HG03354 (cell line): ENCODE measurements at regions not wholly inside any gene's neighbourhood (a gene's known extent, or its start where the extent isn't known, plus 50 kb on each side); places are given as distances from the start of the nearest gene placed in this dataset.

Experiments
- ATAC-seq: cut with Tn5 transposase; IDR thresholded peaks from one replicate; pipeline ENCODE4 v1.9.1; 2021; ENCODE audit warnings: mild to moderate bottlenecking; ENCODE audit not compliant: unreplicated experiment, poor library complexity, severe bottlenecking

DNA sequence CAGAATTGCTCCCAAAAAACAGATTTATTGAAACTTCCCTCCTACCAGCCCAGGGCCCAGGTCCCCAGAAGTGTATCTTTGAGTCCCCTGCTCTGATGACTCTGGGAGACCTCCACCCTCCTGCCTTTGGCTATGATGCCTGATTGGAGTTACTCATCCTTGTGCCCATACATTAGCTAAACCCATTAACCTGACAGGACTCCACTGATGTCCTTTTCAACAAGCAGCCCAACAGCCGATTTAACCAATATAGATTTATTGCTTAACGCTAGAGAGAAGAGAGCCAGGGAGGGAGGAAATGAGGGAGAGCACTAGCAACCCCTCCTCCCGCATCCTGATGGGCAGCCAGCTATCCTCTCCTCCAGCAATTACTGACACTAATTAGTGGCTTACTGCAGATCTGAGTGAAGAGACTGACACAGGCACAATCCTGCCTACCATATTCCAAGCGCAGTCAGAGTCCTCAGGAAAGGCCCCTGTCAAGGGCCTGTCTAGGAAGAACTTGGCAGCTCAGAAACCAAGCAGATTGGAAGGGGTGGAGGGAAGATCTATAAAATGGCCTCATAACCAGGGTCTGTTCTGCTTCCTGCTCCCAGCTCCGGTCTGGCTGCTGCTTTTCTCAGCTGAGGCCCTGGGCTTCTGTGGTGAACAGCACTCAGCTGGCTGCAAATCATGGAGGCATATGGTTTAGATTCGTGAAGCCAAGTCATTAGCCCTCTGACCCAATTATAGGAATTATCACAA, 484.5 kb upstream of the DAB1 start:
- no peak for ATAC-seq

DNA sequence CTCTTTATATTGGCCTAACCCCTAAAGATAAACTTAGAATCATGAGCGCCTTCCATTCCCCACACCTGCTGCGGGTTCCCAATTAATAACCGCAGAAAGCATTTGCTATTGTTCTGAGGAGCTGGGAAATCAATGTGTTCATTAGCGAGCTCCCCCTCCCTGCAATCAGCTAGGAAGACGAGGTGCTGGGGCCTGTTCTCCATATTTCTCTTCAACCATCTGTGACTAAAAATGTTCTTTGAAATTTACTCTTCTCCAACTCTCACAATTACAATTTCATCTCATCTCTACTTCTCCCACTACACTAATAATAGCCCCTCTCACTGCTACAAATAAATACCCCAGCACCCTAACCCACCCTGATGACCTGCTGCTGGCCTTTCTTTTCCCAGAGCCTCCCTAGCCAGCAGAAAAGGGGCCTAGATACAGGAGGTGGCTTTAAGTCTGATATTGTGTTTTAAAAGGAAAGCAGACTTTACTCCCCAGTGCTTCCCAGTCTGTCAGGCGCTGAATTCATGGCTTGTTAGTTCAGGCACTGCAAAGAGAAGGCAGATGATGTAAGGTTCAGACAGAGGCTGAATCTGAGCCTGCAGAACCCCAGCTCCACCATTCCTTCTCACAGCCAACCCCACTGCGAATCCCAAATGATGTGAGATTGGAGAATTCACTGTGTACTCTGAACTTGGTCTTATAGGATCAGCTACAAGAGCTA, 477.5 kb upstream of the DAB1 start:
- no peak for ATAC-seq

DNA sequence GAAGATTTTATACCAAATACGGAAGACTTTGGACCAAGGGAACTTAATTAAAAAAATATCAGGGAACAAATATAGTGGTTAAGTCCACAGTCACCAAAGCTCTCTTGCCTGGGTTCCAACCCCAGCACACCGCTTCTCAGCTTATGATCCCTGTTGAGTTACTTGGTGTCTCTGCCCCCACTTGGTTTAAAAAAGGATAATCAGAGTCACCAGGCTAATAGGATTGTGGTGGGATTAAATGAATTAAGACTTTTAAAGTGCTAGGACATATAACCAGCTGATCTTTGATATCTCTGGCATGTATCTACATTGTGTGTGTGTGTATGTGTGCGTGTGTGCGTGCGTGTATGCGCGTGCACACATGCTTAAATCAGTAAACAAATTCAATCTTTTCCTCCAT, 474.7 kb upstream of the DAB1 start:
- ATAC-seq, result no peak

DNA sequence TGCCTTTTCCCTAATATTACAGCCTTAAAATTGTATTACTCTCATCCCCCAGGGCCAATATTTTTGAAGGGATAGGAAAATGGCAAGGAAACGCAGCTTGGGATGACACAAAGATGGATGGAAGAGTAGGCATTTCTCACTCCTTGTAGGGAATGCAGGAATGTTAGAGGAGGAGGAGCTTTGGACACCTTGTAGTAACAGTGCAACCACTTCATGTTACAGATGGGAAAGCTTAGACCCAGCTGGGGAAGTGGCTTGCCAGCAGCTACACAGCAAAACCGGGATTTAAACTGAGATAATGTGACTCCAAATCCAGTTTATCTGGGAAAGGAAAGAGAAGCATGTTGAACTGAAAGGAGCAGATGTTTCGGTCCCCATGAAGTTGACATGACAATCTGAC, 473.7 kb upstream of the DAB1 start:
- ATAC-seq, result no peak

DNA sequence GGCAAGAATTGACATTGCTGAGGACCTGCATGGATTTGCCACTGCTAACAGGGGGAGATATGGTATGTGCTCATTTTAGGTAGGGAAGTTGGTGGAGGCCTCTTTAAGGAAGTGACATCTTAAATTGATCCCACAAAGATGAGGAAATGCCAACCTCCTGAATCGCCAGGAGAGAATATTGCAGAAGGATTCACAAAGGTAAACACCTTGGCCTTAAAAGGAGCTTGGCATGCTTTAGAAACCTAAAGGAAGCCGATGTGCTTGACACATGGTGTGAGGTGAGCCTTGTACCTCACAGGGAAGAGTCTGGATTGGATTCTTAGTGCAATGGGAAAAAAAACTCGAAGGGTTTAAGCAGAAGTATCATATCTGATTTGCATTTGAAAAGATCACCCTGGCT, 470.5 kb upstream of the DAB1 start:
- no peak for ATAC-seq

DNA sequence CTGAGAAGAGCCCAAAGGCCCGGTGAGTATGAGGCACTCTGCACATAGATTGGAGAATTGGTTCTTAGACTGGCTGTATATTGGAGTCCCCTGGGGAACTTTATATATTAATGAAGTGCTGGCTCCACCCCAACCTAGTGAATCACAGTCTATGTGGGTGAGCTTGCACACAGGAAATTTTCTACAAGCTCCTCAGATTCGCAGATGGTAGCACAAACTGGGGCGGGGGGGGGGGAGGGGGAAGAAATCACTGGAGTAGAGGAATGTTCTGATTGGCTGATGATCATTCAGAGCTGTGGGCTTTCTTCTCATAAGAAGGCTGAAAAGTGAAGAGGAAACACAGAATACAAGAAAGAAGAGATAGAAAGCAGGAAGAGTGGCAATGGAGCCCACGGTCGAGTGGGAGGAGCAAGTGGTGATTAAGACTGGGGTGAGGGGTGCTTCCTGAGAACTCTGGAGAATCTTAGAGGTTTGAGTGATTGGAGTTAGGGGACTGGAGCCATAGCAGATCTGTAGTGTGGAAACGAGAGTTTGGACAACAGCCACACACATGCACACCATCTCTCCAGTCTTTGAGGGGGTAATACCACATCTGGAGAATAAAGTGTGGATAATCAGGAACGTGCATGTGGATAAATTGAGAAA, 465.9 kb upstream of the DAB1 start:
- ATAC-seq, result no peak

DNA sequence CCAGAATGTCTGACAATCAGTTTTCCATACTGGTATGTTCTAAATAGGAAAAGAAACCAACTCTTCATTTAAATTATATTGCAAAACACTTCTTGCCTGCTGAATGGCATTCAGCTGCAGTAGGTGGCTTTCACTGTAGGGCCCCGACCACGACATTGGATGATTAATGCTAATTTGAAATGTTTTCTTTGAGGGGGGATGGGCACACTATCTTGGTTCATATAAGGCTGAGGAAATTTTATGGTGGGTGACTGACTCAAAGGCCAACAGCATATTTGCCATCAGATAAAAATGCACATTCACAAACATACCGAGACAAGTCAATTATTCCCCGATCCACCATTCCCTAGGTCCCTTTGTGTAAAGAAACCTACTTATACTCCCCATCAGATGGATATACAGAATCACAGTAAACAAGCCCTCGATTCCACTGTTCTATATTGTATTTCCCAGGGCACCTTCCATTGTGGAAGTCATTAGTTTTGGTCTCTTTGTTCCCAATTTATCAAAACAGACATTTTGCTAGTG, 464.2 kb upstream of the DAB1 start:
- ATAC-seq, result no peak

DNA sequence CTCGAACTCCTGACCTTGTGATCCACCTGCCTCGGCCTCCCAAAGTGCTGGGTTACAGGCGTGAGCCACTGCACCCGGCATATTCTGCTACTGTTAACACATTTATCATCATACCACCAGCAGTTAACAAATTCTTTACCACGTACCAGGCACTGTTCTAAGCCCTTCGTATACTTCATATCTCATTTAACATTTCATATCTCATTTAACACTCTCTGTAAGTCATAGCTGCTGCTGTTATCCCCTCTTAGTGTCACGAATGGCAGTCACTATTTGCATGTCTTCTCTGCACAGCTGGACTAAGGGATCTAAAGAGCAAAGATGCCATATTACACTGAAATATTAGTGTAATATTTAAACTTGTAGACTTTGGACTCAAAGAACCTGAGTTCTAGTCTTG, 462.5 kb upstream of the DAB1 start:
- ATAC-seq, result no peak

DNA sequence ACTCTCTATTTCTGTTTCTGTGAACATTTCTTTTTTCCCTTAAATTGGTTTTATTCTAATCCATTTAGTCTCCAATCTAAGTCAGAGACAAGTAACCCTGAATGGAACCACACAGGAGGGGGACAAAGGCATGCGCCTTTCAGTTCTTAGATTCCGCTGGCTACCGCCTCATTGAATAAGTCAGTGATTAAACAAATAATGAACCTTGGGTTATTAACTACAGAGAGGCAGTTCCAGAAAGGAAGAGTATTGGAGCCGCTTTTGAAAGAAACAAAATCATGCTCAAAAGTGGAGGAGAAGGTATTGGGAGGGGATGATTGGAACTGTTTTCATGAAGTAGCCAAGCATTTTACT, 459.8 kb upstream of the DAB1 start:
- no peak for ATAC-seq

DNA sequence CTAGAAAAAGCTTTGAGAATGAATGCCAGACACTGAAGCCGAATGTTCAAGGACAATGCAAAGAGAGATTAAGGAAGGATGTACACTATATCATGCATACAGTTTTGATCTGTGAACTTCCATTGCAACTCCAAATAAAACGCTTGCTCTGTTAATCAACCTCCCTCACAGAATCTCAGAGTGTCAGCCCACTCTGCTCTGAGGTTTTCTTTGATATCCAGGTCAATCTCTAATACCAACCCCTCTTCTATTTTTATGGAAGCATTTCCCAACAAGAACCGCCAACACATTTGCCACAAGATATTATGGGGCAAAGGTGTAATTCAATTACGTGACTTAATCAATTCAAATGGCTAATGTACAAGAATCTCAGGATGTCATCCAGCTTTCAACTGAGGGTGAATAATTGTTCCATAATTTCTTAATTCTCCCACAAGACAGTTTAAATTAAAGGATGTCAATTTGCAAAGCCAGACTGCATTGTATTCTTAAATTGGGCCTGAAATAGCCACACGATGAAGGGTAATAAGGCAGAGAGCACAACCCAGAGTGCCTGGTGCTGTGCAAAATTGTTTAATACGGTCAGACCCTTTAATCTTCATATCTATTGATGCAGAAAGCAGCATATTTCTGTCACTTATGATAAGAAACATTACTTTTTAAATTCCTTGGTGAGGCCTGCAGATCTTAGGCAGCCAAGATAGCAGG, 459.2 kb upstream of the DAB1 start:
- no peak for ATAC-seq

DNA sequence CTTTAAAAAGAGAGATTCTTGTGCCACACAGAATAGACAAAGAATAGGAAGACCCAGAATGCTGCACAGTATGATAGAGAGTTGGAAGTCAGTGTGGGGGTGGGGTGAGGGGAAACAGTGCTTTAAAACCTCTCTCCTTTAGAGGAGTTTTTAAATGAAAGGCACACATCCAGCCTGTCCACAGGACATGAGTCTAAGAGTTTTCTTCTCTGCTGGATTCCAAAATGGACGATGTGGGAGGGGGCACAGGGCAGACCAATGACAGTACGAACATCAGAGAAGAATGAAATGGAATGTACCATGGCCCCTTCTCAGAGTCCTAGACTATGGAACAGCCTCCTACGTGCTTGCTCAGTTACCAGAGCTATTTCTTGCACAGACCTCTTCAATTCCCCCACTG, 458.2 kb upstream of the DAB1 start:
- no peak for ATAC-seq

DNA sequence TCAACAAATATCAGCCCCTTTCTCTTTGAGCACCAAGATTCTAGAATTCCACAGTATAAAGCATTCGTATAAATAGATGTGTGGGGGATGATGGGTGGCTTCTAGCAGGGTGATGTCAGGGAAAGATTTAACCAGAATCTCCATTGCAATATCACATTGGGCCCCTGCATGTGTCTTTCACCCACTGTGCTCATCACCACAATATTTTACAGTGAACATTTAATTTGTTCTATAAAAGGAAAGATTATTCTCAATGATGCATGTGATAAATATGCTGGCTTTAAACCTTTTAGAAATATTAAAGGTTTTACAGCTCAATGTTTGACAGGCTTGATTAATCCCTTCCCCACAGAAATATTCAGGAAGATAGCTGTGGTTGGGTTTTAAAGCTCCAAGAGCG, 457.8 kb upstream of the DAB1 start:
- no peak for ATAC-seq

DNA sequence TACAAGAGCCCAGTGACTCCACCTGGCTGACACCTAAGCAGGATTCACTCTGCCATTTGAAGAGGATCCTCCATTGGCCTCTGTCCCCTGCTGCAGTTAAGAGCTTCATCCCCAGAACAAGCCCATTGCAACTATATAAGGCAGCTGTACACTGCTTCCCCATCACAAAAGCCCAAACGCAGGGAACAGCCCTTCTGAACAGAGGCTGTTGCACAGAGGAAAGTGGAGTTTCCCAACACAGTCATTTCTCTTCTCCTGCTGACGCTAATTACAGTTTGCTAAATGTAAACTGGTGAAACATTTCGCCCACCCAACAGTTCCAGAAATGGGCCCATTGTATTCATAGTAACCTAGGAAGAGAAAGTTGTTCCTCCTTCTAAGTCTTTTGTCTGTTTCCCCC, 455.8 kb upstream of the DAB1 start:
- no peak for ATAC-seq

DNA sequence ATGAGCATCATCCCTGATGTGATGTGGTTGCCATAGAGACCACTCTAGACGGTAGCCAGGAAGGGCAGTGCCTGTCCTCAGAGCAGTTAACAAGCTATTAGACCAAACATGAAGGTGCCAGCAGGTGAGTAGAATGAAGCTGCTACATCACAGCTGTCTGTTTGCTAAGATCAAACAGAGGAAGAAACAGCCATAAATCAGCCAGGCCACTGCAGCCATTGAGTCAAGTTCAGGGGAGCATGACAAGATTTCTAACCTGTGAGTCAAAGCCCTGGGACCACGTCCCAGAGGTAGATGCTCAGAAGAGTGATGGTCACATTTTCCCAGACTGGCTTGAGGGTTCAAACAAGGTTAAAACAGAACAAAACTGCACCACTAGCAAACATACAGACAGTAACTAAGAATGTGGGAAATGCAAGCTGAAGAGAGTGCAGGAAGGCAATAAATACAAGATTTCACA, 450.6 kb upstream of the DAB1 start:
- ATAC-seq, result no peak

DNA sequence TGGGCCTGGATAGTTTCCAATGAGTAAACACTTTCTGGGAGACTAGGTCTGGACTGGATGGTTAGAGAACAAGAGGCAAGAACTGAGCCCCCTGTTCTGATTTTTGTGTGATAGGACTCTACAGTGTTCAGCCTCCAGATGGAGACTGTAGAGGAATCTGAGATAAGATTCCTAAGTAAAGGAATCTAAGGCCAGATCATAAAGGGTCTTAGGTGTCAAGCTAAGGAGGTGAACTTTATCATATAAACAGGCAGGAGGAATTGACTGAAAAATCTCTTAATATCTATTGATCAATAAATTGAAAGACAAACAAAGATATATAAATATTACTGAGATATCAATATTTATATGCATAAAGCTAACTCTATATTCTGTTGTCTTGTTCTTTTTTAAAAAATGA, 449.1 kb upstream of the DAB1 start:
- no peak for ATAC-seq

DNA sequence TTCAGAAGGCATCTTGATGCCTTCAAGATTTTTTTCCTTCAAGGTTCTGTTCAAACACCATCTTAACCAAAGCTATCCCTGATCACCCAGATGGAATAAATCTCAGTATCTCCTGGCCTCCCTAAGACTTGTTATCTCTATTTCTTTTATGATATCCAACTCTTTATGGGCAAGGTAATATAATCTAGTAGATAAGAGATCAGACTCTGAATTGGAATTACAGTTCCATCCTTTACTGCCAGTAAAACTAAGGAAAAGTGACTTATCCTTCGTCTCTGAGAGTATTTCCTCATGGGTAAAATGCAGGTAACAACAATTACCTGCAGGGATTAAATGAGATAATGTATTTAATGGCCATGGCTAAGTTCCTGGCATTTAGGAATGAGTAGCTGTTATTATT, 445.0 kb upstream of the DAB1 start:
- ATAC-seq, result no peak

DNA sequence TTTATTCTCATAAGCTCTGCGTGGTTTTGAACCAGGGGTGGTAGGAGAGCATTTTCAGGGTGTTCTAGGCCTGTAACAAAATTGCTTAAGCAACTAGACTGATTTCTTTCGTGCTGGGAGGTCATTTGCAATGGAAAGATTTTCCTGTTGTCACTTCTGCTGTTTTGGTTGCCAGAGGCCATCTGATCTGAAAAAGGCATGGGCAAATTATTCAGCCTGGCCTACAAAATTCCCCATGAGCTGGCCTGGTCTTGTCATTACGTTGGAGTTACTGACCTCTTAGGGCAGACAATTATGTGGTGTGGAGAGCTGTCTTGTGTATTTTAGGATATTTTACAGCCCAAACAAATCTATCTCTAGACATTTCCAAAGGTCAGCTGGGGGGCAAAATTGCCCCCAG, 444.4 kb upstream of the DAB1 start:
- no peak for ATAC-seq

DNA sequence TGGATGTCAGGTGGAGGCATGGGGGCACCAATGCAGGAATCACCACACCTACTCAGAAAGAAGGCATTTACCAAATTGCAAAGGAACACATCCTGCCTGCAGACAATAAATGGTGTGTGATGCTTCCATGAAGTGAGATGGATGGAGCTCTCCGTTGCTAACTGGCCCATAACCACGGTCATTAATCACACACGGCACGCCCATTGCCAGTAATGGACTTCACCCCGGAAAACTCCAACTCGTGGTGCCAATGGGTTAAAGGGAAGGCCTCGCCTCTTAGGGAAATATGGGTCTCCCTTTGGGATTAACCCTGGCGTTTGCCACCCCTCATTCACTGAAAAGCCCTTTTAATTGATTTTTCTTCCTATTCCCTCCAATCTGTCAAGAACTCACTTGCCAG, 443.1 kb upstream of the DAB1 start:
- no peak for ATAC-seq

DNA sequence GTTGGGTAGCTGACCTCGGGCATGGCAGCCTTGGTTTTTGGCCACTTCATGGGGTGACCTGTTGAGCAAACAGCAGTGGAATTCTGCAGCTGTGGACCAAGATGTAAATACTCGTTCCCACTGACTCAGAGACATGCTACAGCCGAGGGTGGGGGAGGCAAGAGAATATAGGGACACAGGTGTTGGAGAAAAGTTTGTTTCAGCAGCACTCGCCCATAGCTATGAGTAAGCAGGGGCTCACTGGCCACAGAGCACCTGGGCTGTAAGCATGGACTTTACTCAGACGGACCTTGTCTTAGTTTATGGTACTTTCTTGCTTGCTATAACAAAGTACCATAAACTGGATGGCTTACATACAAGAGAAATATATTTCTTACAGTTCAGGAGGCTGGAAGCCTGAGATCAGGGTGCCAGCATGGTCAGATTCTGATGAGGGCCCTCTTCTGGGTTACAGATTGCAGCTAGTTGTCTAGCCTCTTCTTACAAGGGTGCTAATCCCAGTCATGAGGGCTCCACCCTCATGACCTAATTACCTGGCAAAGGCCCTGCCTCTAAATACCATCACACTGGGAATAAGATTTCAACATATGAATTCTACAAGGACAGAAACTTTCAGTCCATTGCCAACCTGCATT, 437.2 kb upstream of the DAB1 start:
- no peak for ATAC-seq

DNA sequence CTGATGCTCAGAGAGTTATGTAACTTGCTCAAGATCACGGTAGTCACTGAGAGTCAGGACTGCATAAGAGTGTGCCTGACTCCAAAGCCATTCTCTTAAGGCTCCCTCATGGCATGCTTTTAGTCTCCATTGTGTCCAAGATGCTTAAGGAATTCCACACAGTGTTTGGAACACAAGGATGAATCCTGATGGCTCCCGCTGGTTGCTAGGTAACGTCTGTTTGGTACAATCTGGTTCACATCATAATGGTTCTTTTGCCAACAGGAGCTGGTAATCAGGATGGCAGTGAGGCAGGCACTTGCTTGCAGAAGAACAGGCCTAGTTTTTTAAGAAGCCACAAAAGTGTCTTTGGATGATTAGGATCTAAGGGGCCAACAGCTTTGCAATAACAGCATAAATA, 436.5 kb upstream of the DAB1 start:
- ATAC-seq, result no peak
